ENCODE measurements at regions not wholly inside any gene's neighbourhood (a gene's known extent, or its start where the extent isn't known, plus 50 kb on each side); places are given as distances from the start of the nearest gene placed in this dataset.
A peak's percentile ranks its signal among the peaks of the same experiment; 100 is the strongest.

GRCh38 chr11:88410056-88410455, 72.5 kb upstream of the CTSC start:
- Histone ChIP-seq H3K4me1 (ENCODE audit: insufficient read depth, poor library complexity, severe bottlenecking) (peaks cover 38% of the 10 kb centered on the region), H3K4me3 (ENCODE audit: severe bottlenecking) (no peak overlapping the region), H3K27ac (ENCODE audit: poor library complexity, severe bottlenecking) (peak overlapping the region; percentile 96), H3K36me3 (ENCODE audit: low read depth) (no peaks in the 10 kb centered on the region), H3K27me3 (ENCODE audit: insufficient read depth, poor library complexity, severe bottlenecking) (no peaks in the 10 kb centered on the region), H3K9me3 (ENCODE audit: severe bottlenecking) (no peaks in the 10 kb centered on the region)
- ATAC-seq (ENCODE audit: low read depth) (no peak), DNase-seq (ENCODE audit: low spot score) (no peak)
- no peak for TF ChIP-seq CTCF (IDR thresholded peaks at IDR 0.05; ENCODE audit: poor library complexity, severe bottlenecking)

- ATAC-seq (ENCODE audit: low read depth) (no peak), DNase-seq (ENCODE audit: low spot score) (no peak)
- no peaks in the 10 kb centered on the region for H3K9me3 ChIP-seq (ENCODE audit: severe bottlenecking)
- no peak for TF ChIP-seq CTCF (IDR thresholded peaks at IDR 0.05; ENCODE audit: poor library complexity, severe bottlenecking)
- H3K36me3 ChIP-seq (ENCODE audit: low read depth), result no peaks in the 10 kb centered on the region
- peaks cover 55% of the 10 kb centered on the region for H3K4me1 ChIP-seq (ENCODE audit: insufficient read depth, poor library complexity, severe bottlenecking)
- no peaks in the 10 kb centered on the region for H3K27me3 ChIP-seq (ENCODE audit: insufficient read depth, poor library complexity, severe bottlenecking)
- no peak overlapping the region for H3K27ac ChIP-seq (ENCODE audit: poor library complexity, severe bottlenecking)
- H3K4me3 ChIP-seq (ENCODE audit: severe bottlenecking), result no peak overlapping the region
These were observed 69.3 kb upstream of the CTSC start for GRCh38 chr11:88406876-88407275.

GRCh38 chr11:88405853-88406252, 68.3 kb upstream of the CTSC start:
- Histone ChIP-seq H3K27ac (ENCODE audit: poor library complexity, severe bottlenecking) (no peak overlapping the region), H3K36me3 (ENCODE audit: low read depth) (no peaks in the 10 kb centered on the region), H3K4me1 (ENCODE audit: insufficient read depth, poor library complexity, severe bottlenecking) (peaks cover 47% of the 10 kb centered on the region), H3K27me3 (ENCODE audit: insufficient read depth, poor library complexity, severe bottlenecking) (no peaks in the 10 kb centered on the region), H3K4me3 (ENCODE audit: severe bottlenecking) (no peak overlapping the region), H3K9me3 (ENCODE audit: severe bottlenecking) (no peaks in the 10 kb centered on the region)
- no peak for DNase-seq (ENCODE audit: low spot score)
- ATAC-seq (ENCODE audit: low read depth), result no peak
- no peak for TF ChIP-seq CTCF (IDR thresholded peaks at IDR 0.05; ENCODE audit: poor library complexity, severe bottlenecking)

GRCh38 chr11:88404932-88405710, 67.6 kb upstream of the CTSC start:
- H3K36me3 ChIP-seq (ENCODE audit: low read depth), result no peaks in the 10 kb centered on the region
- H3K4me3 ChIP-seq (ENCODE audit: severe bottlenecking), result no peak overlapping the region
- no peak overlapping the region for H3K27ac ChIP-seq (ENCODE audit: poor library complexity, severe bottlenecking)
- peaks cover 40% of the 10 kb centered on the region for H3K4me1 ChIP-seq (ENCODE audit: insufficient read depth, poor library complexity, severe bottlenecking)
- DNase-seq (ENCODE audit: low spot score), result no peak
- no peak for TF ChIP-seq CTCF (IDR thresholded peaks at IDR 0.05; ENCODE audit: poor library complexity, severe bottlenecking)
- peak; percentile 53; the same call in 1 of the 3 replicates for ATAC-seq (ENCODE audit: low read depth)
- no peaks in the 10 kb centered on the region for H3K9me3 ChIP-seq (ENCODE audit: severe bottlenecking)
- H3K27me3 ChIP-seq (ENCODE audit: insufficient read depth, poor library complexity, severe bottlenecking), result no peaks in the 10 kb centered on the region

- DNase-seq (ENCODE audit: low spot score) (no peak), ATAC-seq (ENCODE audit: low read depth) (no peak)
- Histone ChIP-seq H3K27me3 (ENCODE audit: insufficient read depth, poor library complexity, severe bottlenecking) (no peaks in the 10 kb centered on the region), H3K9me3 (ENCODE audit: severe bottlenecking) (no peaks in the 10 kb centered on the region), H3K4me3 (ENCODE audit: severe bottlenecking) (no peak overlapping the region), H3K4me1 (ENCODE audit: insufficient read depth, poor library complexity, severe bottlenecking) (peaks cover 36% of the 10 kb centered on the region), H3K36me3 (ENCODE audit: low read depth) (no peaks in the 10 kb centered on the region), H3K27ac (ENCODE audit: poor library complexity, severe bottlenecking) (no peak overlapping the region)
- no peak for TF ChIP-seq CTCF (IDR thresholded peaks at IDR 0.05; ENCODE audit: poor library complexity, severe bottlenecking)
These were observed 66.9 kb upstream of the CTSC start for GRCh38 chr11:88404391-88404790.
